A549 (cell line): ENCODE measurements at regions not wholly inside any gene's neighbourhood (a gene's known extent, or its start where the extent isn't known, plus 50 kb on each side); places are given as distances from the start of the nearest gene placed in this dataset.

ENCODE experiments used
- EHMT2 ChIP-seq: fragments of 200-600 bp; sonication (generic); IDR thresholded peaks from 2 replicates; pipeline ENCODE4 v1.6.1; 2016; ENCODE audit warnings: antibody characterized with exemption, low read depth, mild to moderate bottlenecking, moderate library complexity
- PHF8 ChIP-seq: fragments of 200-600 bp; sonication (generic); IDR thresholded peaks from 2 replicates; pipeline ENCODE4 v1.6.1; 2016; ENCODE audit warnings: low read depth, mild to moderate bottlenecking, antibody characterized with exemption, moderate library complexity, borderline replicate concordance
- POLR2A ChIP-seq: IDR thresholded peaks from 2 replicates; pipeline ENCODE4 v1.6.1; 2012; ENCODE audit warnings: mild to moderate bottlenecking, low read length
- SREBF2 ChIP-seq: fragments of 450-650 bp; IDR thresholded peaks from 2 replicates; pipeline ENCODE4 v1.6.1; 2014; ENCODE audit warnings: mild to moderate bottlenecking, moderate library complexity
- TF ChIP-seq, protein P1 (sequence below): fragments of >200 bp; sonication (Bioruptor Twin); formaldehyde crosslinking; IDR thresholded peaks from 3 replicates; pipeline ENCODE4 v1.5.1; 2016
- TF ChIP-seq, protein P2 (sequence below): fragments of 200-600 bp; sonication (generic); IDR thresholded peaks from 2 replicates; pipeline ENCODE4 v1.6.1; 2016; ENCODE audit warnings: antibody characterized with exemption, mild to moderate bottlenecking, moderate library complexity
- TF ChIP-seq, protein P3 (sequence below): fragments of 450-650 bp; IDR thresholded peaks from 2 replicates; pipeline ENCODE4 v1.6.1; 2014; ENCODE audit warnings: antibody characterized with exemption

DNA sequence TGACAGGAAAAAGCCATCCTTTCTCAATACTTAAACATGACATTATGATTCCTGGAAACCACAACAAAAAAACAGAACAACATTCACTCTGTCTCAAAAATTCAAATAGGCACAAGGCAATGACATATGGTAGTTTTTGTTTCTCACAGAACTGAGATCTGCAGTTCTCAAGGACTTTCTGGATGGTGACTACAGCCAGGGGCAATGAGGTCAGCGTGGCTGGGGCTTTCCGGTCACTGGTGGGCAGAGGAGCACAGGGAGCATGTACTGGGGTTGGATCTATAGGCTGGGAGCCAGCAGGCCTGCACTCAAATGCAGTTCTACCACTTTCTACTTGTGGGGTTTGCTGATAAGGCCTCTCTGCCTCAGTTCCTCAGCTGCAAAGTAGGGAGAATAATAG, 72.0 kb downstream of the CTAGE1 start:
- TF ChIP-seq, protein P1, sequence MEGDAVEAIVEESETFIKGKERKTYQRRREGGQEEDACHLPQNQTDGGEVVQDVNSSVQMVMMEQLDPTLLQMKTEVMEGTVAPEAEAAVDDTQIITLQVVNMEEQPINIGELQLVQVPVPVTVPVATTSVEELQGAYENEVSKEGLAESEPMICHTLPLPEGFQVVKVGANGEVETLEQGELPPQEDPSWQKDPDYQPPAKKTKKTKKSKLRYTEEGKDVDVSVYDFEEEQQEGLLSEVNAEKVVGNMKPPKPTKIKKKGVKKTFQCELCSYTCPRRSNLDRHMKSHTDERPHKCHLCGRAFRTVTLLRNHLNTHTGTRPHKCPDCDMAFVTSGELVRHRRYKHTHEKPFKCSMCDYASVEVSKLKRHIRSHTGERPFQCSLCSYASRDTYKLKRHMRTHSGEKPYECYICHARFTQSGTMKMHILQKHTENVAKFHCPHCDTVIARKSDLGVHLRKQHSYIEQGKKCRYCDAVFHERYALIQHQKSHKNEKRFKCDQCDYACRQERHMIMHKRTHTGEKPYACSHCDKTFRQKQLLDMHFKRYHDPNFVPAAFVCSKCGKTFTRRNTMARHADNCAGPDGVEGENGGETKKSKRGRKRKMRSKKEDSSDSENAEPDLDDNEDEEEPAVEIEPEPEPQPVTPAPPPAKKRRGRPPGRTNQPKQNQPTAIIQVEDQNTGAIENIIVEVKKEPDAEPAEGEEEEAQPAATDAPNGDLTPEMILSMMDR = no peak
- TF ChIP-seq POLR2A (no peak), PHF8 (no peak), SREBF2 (no peak), EHMT2 (no peak)
- TF ChIP-seq, protein P2, sequence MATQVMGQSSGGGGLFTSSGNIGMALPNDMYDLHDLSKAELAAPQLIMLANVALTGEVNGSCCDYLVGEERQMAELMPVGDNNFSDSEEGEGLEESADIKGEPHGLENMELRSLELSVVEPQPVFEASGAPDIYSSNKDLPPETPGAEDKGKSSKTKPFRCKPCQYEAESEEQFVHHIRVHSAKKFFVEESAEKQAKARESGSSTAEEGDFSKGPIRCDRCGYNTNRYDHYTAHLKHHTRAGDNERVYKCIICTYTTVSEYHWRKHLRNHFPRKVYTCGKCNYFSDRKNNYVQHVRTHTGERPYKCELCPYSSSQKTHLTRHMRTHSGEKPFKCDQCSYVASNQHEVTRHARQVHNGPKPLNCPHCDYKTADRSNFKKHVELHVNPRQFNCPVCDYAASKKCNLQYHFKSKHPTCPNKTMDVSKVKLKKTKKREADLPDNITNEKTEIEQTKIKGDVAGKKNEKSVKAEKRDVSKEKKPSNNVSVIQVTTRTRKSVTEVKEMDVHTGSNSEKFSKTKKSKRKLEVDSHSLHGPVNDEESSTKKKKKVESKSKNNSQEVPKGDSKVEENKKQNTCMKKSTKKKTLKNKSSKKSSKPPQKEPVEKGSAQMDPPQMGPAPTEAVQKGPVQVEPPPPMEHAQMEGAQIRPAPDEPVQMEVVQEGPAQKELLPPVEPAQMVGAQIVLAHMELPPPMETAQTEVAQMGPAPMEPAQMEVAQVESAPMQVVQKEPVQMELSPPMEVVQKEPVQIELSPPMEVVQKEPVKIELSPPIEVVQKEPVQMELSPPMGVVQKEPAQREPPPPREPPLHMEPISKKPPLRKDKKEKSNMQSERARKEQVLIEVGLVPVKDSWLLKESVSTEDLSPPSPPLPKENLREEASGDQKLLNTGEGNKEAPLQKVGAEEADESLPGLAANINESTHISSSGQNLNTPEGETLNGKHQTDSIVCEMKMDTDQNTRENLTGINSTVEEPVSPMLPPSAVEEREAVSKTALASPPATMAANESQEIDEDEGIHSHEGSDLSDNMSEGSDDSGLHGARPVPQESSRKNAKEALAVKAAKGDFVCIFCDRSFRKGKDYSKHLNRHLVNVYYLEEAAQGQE = no peak
- TF ChIP-seq, protein P3, sequence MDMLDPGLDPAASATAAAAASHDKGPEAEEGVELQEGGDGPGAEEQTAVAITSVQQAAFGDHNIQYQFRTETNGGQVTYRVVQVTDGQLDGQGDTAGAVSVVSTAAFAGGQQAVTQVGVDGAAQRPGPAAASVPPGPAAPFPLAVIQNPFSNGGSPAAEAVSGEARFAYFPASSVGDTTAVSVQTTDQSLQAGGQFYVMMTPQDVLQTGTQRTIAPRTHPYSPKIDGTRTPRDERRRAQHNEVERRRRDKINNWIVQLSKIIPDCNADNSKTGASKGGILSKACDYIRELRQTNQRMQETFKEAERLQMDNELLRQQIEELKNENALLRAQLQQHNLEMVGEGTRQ = no peak
